ENCODE measurements at regions not wholly inside any gene's neighbourhood (a gene's known extent, or its start where the extent isn't known, plus 50 kb on each side); places are given as distances from the start of the nearest gene placed in this dataset.

DNA sequence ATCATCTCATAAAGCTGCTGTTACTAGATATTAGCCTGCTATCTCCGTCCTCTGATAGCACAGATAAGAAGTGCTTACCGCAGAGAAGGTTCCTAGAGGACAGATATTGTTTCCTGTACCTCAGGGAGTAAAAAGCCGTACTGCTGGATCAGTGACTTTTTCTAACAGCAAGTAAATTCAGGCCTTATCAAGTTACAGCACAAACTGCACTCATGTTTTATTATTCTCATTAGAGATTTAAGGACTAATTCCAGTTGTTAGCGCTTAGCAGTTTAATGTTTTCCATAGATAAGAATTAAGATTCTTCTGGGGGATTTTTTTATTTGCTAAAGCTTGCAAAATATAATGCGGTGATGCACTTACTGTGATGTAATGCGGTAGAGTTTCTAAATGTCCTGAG is 119.0 kb upstream of the OBI1 start:
- TF ChIP-seq, protein P1, sequence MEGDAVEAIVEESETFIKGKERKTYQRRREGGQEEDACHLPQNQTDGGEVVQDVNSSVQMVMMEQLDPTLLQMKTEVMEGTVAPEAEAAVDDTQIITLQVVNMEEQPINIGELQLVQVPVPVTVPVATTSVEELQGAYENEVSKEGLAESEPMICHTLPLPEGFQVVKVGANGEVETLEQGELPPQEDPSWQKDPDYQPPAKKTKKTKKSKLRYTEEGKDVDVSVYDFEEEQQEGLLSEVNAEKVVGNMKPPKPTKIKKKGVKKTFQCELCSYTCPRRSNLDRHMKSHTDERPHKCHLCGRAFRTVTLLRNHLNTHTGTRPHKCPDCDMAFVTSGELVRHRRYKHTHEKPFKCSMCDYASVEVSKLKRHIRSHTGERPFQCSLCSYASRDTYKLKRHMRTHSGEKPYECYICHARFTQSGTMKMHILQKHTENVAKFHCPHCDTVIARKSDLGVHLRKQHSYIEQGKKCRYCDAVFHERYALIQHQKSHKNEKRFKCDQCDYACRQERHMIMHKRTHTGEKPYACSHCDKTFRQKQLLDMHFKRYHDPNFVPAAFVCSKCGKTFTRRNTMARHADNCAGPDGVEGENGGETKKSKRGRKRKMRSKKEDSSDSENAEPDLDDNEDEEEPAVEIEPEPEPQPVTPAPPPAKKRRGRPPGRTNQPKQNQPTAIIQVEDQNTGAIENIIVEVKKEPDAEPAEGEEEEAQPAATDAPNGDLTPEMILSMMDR (IDR thresholded peaks at IDR 0.05): no peak
- H3K9me3 ChIP-seq: no peaks in the 10 kb centered on the region
- ATAC-seq (no peak), DNase-seq (no peak)
- no peak overlapping the region for H3K27ac ChIP-seq
- no peak overlapping the region for H3K4me3 ChIP-seq
- no peaks in the 10 kb centered on the region for H3K36me3 ChIP-seq
- H3K4me1 ChIP-seq: no peaks in the 10 kb centered on the region
- H3K27me3 ChIP-seq (ENCODE audit: low read depth): no peaks in the 10 kb centered on the region
- intact Hi-C loops (cut with DNase I): no loop called here

DNA sequence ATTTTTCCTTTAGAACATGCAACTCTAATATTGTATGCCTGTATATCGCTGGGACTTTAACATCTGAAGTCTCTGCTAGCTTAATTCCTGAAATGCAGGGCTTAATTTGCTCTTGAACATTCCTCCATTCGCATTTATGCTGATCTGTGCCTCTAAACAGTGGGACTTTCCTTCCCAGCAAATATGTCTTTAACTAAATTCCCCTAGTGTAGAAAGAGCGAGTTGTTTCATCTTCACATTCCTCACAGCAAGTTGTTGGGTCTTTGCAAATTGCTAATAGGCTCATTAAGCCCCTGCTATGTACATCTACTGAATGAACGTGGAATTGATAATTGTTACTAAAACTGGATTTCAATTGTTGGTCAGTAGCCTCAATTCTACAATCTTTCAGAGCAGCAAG is 118.4 kb upstream of the OBI1 start:
- intact Hi-C loops (cut with DNase I): no loop called here
- Histone ChIP-seq H3K27ac (no peak overlapping the region), H3K36me3 (no peaks in the 10 kb centered on the region), H3K27me3 (ENCODE audit: low read depth) (no peaks in the 10 kb centered on the region), H3K9me3 (no peaks in the 10 kb centered on the region), H3K4me3 (no peak overlapping the region), H3K4me1 (no peaks in the 10 kb centered on the region)
- DNase-seq (no peak), ATAC-seq (no peak)
- TF ChIP-seq, protein P1 (IDR thresholded peaks at IDR 0.05): no peak

DNA sequence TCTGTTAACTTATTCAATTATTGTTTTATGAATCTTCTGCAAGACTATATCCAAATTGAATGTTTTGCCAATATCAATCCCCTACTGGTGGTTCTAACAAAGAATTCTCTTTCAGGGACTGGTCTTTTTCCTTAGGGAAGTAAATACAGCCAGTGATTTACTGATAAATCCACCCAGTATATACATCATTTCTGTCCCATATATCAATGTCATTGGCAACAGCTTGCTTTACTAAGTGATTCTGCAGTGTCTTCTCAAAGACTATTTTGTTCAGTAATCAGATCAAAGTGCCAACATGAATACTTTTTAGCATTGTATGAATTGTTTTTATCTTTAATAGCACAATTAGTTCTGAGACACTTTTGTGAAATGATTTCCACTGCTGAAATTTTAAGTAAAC is 114.0 kb upstream of the OBI1 start:
- ATAC-seq (no peak), DNase-seq (no peak)
- Histone ChIP-seq H3K9me3 (no peaks in the 10 kb centered on the region), H3K27ac (no peak overlapping the region), H3K36me3 (no peaks in the 10 kb centered on the region), H3K4me1 (no peaks in the 10 kb centered on the region), H3K4me3 (no peak overlapping the region), H3K27me3 (ENCODE audit: low read depth) (no peaks in the 10 kb centered on the region)
- intact Hi-C loops (cut with DNase I): no loop called here
- TF ChIP-seq, protein P1 (IDR thresholded peaks at IDR 0.05): no peak

DNA sequence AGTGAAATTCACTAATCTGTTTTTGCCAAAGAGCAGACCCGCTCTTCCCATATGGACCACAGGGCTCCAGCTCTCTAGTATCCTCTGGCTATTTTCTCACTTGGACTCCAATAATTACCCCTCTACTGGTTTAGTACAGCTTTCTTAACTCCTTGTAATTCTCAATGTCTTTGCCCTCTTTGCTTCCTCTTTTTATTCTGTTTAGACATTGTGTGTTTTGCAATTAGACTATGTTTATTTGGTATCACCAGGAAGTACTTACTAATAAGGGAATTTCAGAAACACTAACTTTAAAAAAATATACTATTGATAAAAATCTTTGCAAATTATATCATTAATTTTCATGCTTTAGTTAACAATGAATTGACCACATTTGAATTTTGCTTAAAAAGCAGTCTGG is 111.6 kb upstream of the OBI1 start:
- TF ChIP-seq, protein P1 (IDR thresholded peaks at IDR 0.05): no peak
- ATAC-seq: no peak
- peaks cover 5% of the 10 kb centered on the region for H3K27me3 ChIP-seq (ENCODE audit: low read depth)
- no peaks in the 10 kb centered on the region for H3K9me3 ChIP-seq
- no peak for DNase-seq
- H3K4me1 ChIP-seq: no peaks in the 10 kb centered on the region
- no peak overlapping the region for H3K4me3 ChIP-seq
- H3K27ac ChIP-seq: no peak overlapping the region
- no peaks in the 10 kb centered on the region for H3K36me3 ChIP-seq
- intact Hi-C loops (cut with DNase I): no loop called here

DNA sequence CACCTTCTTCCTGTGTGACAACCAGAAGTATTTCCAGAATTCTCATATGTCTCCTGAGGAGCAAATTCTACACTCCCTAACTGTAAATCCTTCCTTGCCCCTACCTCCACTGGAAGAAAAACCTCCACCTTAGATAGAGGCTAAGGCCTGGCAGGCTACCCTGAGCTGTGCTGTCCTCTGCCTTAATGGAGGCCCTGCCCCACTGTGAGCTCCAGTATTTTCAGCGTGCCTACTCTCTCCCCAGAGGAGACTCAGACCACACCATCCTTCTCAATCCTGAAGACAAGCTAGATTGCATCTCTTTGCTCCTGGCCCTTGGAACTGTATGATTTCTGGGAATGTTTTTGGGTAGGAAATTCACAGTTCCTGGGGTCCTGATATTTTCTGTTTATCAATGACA is 110.0 kb upstream of the OBI1 start:
- TF ChIP-seq, protein P1 (IDR thresholded peaks at IDR 0.05): no peak
- no peak for ATAC-seq
- H3K4me1 ChIP-seq: no peaks in the 10 kb centered on the region
- no peaks in the 10 kb centered on the region for H3K9me3 ChIP-seq
- intact Hi-C loops (cut with DNase I): no loop called here
- H3K36me3 ChIP-seq: no peaks in the 10 kb centered on the region
- no peak overlapping the region for H3K4me3 ChIP-seq
- H3K27me3 ChIP-seq (ENCODE audit: low read depth): peaks cover 5% of the 10 kb centered on the region
- DNase-seq: no peak
- no peak overlapping the region for H3K27ac ChIP-seq

GRCh38 chr13:78764665-78765064 is 105.7 kb upstream of the OBI1 start:
- no peak for DNase-seq
- peaks cover 5% of the 10 kb centered on the region for H3K27me3 ChIP-seq (ENCODE audit: low read depth)
- intact Hi-C loops (cut with DNase I): no loop called here
- no peaks in the 10 kb centered on the region for H3K4me1 ChIP-seq
- ATAC-seq: no peak
- H3K27ac ChIP-seq: no peak overlapping the region
- H3K9me3 ChIP-seq: no peaks in the 10 kb centered on the region
- TF ChIP-seq, protein P1 (IDR thresholded peaks at IDR 0.05): no peak
- no peaks in the 10 kb centered on the region for H3K36me3 ChIP-seq
- no peak overlapping the region for H3K4me3 ChIP-seq

Measured in lower lobe of right lung (tissue), 2 donors.